Panc1 (cell line): ENCODE measurements at regions not wholly inside any gene's neighbourhood (a gene's known extent, or its start where the extent isn't known, plus 50 kb on each side); places are given as distances from the start of the nearest gene placed in this dataset.

ENCODE experiments used
- CTCF ChIP-seq: fragments of 450-650 bp; IDR thresholded peaks from 2 replicates; pipeline ENCODE4 v1.5.1; 2017; ENCODE audit warnings: mild to moderate bottlenecking
- POLR2AphosphoS5 ChIP-seq: IDR thresholded peaks from 2 replicates; pipeline ENCODE4 v1.6.1; 2012; ENCODE audit warnings: mild to moderate bottlenecking, low read depth, low read length, moderate library complexity
- REST ChIP-seq, 2 experiments: IDR thresholded peaks; 2 replicates each; pipeline ENCODE4 v1.6.1; 2011 to 2012; ENCODE audit warnings: low read depth in 2 of 2, control low read depth in 1 of 2, low read length in 1 of 2, mild to moderate bottlenecking in 1 of 2, moderate library complexity in 1 of 2; ENCODE audit not compliant: insufficient read depth in 1 of 2
- TCF7L2 ChIP-seq: IDR thresholded peaks from 2 replicates; pipeline ENCODE4 v1.6.1; 2011; ENCODE audit warnings: mild to moderate bottlenecking, low read depth, low read length, inconsistent platforms

GRCh38 chr18:6571239-6571602 lies 156.5 kb upstream of the L3MBTL4 start:
- no peak for TF ChIP-seq TCF7L2
- TF ChIP-seq CTCF = no peak
- no peak for TF ChIP-seq POLR2AphosphoS5
- no peak for TF ChIP-seq REST (IDR thresholded peaks at IDR 0.05; ENCODE audit: insufficient read depth in 1 of 2, low read depth in 2 of 2, low read length in 1 of 2)
